GM23248 (cell line): ENCODE measurements at regions not wholly inside any gene's neighbourhood (a gene's known extent, or its start where the extent isn't known, plus 50 kb on each side); places are given as distances from the start of the nearest gene placed in this dataset.

Experiments
- DNase-seq: peaks from one replicate; pipeline ENCODE4 v3.0.0-alpha.2; 2015
- H2AFZ ChIP-seq: fragments of 200-600 bp; sonication (generic); 2 replicates; pipeline ENCODE4 v1.6.1; 2016; ENCODE audit warnings: antibody characterized with exemption
- H3F3A ChIP-seq: fragments of 200-600 bp; sonication (generic); 2 replicates; pipeline ENCODE4 v1.6.1; 2016; ENCODE audit warnings: mild to moderate bottlenecking, antibody characterized with exemption, mixed run types; ENCODE audit not compliant: insufficient read depth
- H3K27ac ChIP-seq: fragments of 200-600 bp; sonication (generic); 2 replicates; pipeline ENCODE4 v1.5.1; 2016; ENCODE audit warnings: mild to moderate bottlenecking
- H3K27me3 ChIP-seq: fragments of 200-600 bp; sonication (generic); replicated peaks from 2 replicates; pipeline ENCODE4 v1.6.1; 2016; ENCODE audit warnings: mild to moderate bottlenecking; ENCODE audit not compliant: insufficient read depth
- H3K36me3 ChIP-seq: fragments of 200-600 bp; sonication (generic); 2 replicates; pipeline ENCODE4 v1.6.1; 2016; ENCODE audit warnings: low read depth, mild to moderate bottlenecking
- H3K4me1 ChIP-seq: fragments of 200-600 bp; sonication (generic); 2 replicates; pipeline ENCODE4 v1.6.1; 2016; ENCODE audit warnings: mild to moderate bottlenecking; ENCODE audit not compliant: insufficient read depth
- H3K4me2 ChIP-seq: fragments of 200-600 bp; sonication (generic); one replicate; pipeline ENCODE4 v1.6.1; 2016; ENCODE audit warnings: mild to moderate bottlenecking; ENCODE audit not compliant: unreplicated experiment
- H3K4me3 ChIP-seq: fragments of 200-600 bp; sonication (generic); 2 replicates; pipeline ENCODE4 v1.5.1; 2016; ENCODE audit warnings: mild to moderate bottlenecking
- H3K79me2 ChIP-seq: fragments of 200-600 bp; sonication (generic); 2 replicates; pipeline ENCODE4 v1.6.1; 2016; ENCODE audit warnings: mild to moderate bottlenecking; ENCODE audit not compliant: insufficient read depth
- H3K9ac ChIP-seq: fragments of 200-600 bp; sonication (generic); 2 replicates; pipeline ENCODE4 v1.6.1; 2016; ENCODE audit warnings: mild to moderate bottlenecking
- H3K9me2 ChIP-seq: fragments of 200-600 bp; sonication (generic); 2 replicates; pipeline ENCODE4 v1.6.1; 2016; ENCODE audit warnings: mixed run types, mild to moderate bottlenecking, moderate library complexity; ENCODE audit not compliant: insufficient read depth
- H3K9me3 ChIP-seq: fragments of 200-600 bp; sonication (generic); one replicate; pipeline ENCODE4 v1.6.1; 2017; ENCODE audit warnings: low read depth
- H4K20me1 ChIP-seq: fragments of 200-600 bp; sonication (generic); 2 replicates; pipeline ENCODE4 v1.6.0; 2016; ENCODE audit not compliant: insufficient read depth
- EZH2 ChIP-seq: fragments of 200-600 bp; sonication (generic); IDR thresholded peaks from 2 replicates; pipeline ENCODE4 v1.6.1; 2018; ENCODE audit warnings: antibody characterized with exemption, mild to moderate bottlenecking; ENCODE audit not compliant: insufficient read depth, poor library complexity, severe bottlenecking
- EZH2phosphoT487 ChIP-seq: fragments of 200-600 bp; sonication (generic); IDR thresholded peaks from 2 replicates; pipeline ENCODE4 v1.6.1; 2018; ENCODE audit warnings: antibody characterized with exemption, moderate library complexity, mild to moderate bottlenecking, low read depth; ENCODE audit not compliant: insufficient read depth
- WGBS, 2 experiments: methylation state at CpG; one replicate each; pipeline ENCODE4 v1.1.6; 2015 to 2017; ENCODE audit warnings: low lambda C conversion rate in 2 of 2, low coverage in 1 of 2; ENCODE audit errors: missing lambda C conversion rate in 2 of 2; 5-methylcytosine and 5-hydroxymethylcytosine counted together
- in situ Hi-C: fragments of 300-500 bp; cut with MboI; formaldehyde crosslinking; loops from 2 replicates; pipeline ENCODE4 v1.15.0; 2020

DNA sequence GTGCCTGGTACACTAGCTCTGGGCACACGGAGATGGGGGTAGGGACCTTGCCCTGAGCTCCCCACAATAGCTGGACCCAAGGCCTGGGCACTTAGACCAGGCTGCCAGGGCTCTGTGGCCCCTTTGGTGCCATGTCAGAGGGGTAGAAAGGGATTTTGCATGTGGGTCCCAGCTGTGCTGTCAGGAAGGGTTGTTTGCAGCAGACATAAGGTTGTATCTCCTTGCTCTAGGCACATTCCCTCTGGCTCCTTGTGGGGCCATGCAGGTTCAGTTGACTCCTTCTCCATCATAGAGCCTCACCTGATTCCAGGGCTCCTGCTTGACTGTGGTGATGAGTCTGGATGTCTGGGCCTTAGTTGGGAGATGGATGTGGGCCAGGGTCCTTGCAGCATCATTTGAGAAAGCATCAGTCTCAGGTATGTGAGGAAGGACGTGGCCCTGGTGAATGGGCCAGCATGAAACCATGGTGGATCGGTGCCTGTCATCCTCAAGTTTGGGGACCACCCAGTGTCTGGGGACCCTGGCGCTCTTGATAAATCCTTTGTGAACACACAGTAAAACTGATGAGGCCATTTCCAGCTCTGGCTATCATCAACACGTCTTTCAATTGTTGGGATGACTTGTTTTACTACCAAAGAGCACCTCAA lies 461.9 kb upstream of the HS6ST1 start:
- Histone ChIP-seq H3K9me3 (no peaks in the 10 kb centered on the region), H2AFZ (no peak overlapping the region), H3K36me3 (no peaks in the 10 kb centered on the region), H3K9ac (no peak overlapping the region), H3K9me2 (no peaks in the 10 kb centered on the region), H3K27me3 (peaks cover 8% of the 10 kb centered on the region; the same call in 1 of the 2 replicates), H3K79me2 (no peaks in the 10 kb centered on the region), H3K4me2 (no peak overlapping the region), H4K20me1 (no peaks in the 10 kb centered on the region), H3K4me1 (no peaks in the 10 kb centered on the region), H3K27ac (no peak overlapping the region), H3F3A (no peaks in the 10 kb centered on the region), H3K4me3 (no peak overlapping the region)
- in situ Hi-C loops: no loop called here
- TF ChIP-seq EZH2phosphoT487: no peak
- no peak for TF ChIP-seq EZH2
- WGBS, 2 experiments: 38 to 50% methylated on average over 5 of the region's 5 CpGs
- no peak for DNase-seq

DNA sequence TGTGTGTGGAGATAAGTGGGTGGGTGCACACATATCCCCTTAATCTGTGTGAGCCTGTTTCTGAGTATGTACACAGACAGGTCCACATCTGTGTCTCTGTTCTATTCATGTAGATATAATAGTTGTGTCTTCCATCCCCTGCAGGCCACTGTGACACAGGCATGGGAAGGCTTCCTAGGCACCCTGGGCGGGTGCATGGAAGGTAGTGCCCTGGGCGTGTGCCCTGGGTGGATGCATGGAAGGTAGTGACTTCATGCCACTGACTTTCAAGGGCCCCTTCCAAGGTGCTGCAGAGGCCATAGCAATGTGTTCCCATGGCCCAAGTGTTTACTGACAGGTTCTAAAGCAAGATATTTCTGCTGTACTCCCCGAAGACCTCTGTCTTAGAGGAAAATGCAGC lies 462.5 kb upstream of the HS6ST1 start:
- Histone ChIP-seq H2AFZ (no peak overlapping the region), H3K4me1 (no peaks in the 10 kb centered on the region), H3K9me3 (no peaks in the 10 kb centered on the region), H4K20me1 (no peaks in the 10 kb centered on the region), H3F3A (no peaks in the 10 kb centered on the region), H3K27ac (no peak overlapping the region), H3K4me2 (no peak overlapping the region), H3K9ac (no peak overlapping the region), H3K27me3 (peaks cover 8% of the 10 kb centered on the region; the same call in 1 of the 2 replicates), H3K79me2 (no peaks in the 10 kb centered on the region), H3K9me2 (no peaks in the 10 kb centered on the region), H3K4me3 (no peak overlapping the region), H3K36me3 (no peaks in the 10 kb centered on the region)
- TF ChIP-seq EZH2phosphoT487 (no peak), EZH2 (no peak)
- 8 to 20% methylated on average over 3 of the region's 3 CpGs for WGBS, 2 experiments
- in situ Hi-C loops: no loop called here
- DNase-seq: no peak

DNA sequence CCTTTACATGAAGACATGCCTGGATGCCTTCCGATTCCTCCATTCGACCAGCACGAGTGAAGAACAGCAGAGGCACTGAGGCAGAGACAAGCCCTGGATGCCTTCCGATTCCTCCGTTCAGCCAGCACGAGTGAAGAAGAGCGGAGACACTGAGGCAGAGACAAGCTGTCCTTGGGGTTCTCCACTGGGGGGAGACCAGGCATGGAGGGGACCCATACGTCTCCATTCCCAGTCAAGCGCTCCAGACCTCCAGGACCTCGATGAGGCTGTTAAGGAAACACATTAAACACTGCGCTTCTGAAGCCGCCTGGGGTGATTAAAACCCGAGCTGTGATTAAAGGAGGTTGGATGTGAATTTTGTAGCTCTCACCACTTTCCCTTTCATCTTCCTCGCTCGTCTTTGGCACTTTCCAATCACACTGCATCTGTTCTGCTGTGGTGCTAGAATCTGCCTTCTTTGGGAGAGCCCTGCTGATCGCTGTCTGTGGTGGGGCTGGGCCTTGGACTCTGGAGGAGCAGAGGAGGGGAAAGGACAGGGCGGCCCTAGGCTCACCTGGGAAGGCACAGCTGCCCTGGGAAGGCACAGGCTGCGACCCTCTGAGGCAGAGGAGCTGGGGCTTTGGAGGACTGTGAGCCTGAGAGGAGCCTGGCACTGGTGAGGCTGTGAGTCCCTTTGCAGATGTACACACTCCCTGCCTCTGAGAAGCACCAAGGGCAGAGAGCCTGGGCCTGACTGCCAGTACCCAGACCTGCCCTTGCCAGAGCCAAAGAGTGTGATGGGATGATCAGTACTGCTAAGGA lies 463.1 kb upstream of the HS6ST1 start:
- Histone ChIP-seq H3K27me3 (peaks cover 8% of the 10 kb centered on the region; the same call in 1 of the 2 replicates), H3K4me2 (no peak overlapping the region), H3K36me3 (no peaks in the 10 kb centered on the region), H3K79me2 (no peaks in the 10 kb centered on the region), H3K9me3 (no peaks in the 10 kb centered on the region), H3K9ac (no peak overlapping the region), H3K4me3 (no peak overlapping the region), H3K4me1 (no peaks in the 10 kb centered on the region), H3K9me2 (no peaks in the 10 kb centered on the region), H3K27ac (no peak overlapping the region), H4K20me1 (no peaks in the 10 kb centered on the region), H3F3A (no peaks in the 10 kb centered on the region), H2AFZ (no peak overlapping the region)
- TF ChIP-seq EZH2: no peak
- no peak for TF ChIP-seq EZH2phosphoT487
- DNase-seq: no peak
- in situ Hi-C loops: no loop called here
- 43 to 47% methylated on average over 18 of the region's 18 CpGs for WGBS, 2 experiments

DNA sequence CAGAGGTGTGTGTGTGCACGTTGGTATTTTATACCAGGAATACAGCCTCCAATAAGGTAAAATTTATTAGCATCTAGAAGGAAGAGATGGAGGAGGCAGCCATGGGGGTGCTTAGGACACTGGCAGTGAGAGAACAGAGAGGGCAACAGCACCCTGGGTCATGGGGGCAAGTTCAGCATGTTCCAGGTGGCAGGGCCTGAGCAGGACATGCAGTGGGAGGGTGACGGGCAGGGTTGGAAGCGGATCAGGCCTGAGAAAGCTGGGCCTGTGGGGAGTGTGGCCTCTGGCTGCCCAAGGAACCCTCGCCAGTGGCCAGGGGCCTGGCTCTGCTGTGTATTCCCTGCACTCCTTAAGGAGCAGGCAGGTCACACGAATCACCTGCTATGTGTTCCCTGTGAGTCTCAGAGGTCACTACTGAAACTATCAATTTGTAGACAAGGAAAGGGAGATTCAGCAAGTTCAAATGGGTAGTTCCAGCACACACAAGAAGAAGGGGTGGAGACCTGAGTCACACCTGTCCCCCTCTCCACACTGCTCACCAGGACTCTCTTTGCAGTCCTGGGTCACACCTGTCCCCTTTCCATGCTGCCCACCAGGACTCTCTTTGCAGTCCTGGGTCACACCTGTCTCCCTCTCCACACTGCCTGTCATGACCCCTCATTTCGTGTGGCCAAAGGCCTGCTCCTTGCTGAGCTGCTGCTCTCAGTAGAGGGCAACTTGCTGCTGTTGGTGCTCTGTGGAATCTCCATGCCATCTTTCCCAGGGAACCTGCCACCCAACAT lies 463.9 kb upstream of the HS6ST1 start:
- TF ChIP-seq EZH2 (no peak), EZH2phosphoT487 (no peak)
- H3K27ac ChIP-seq: no peak overlapping the region
- H2AFZ ChIP-seq: no peak overlapping the region
- H3K9me3 ChIP-seq: no peaks in the 10 kb centered on the region
- no peaks in the 10 kb centered on the region for H3K36me3 ChIP-seq
- peaks cover 8% of the 10 kb centered on the region; the same call in 1 of the 2 replicates for H3K27me3 ChIP-seq
- DNase-seq: no peak
- WGBS, 2 experiments: 36 to 41% methylated on average over 6 of the region's 6 CpGs
- in situ Hi-C loops: no loop called here
- no peaks in the 10 kb centered on the region for H4K20me1 ChIP-seq
- H3K79me2 ChIP-seq: no peaks in the 10 kb centered on the region
- no peaks in the 10 kb centered on the region for H3K9me2 ChIP-seq
- no peak overlapping the region for H3K4me3 ChIP-seq
- no peak overlapping the region for H3K4me2 ChIP-seq
- H3K4me1 ChIP-seq: no peaks in the 10 kb centered on the region
- no peak overlapping the region for H3K9ac ChIP-seq
- H3F3A ChIP-seq: no peaks in the 10 kb centered on the region
